Embryonic facial prominence (tissue), 1 donor: ENCODE measurements at regions not wholly inside any gene's neighbourhood (a gene's known extent, or its start where the extent isn't known, plus 50 kb on each side); places are given as distances from the start of the nearest gene placed in this dataset.

Experiments used
- DNase-seq: peaks from one replicate; pipeline ENCODE4 v3.0.0-alpha.2; 2016; ENCODE audit errors: extremely low spot score

DNA sequence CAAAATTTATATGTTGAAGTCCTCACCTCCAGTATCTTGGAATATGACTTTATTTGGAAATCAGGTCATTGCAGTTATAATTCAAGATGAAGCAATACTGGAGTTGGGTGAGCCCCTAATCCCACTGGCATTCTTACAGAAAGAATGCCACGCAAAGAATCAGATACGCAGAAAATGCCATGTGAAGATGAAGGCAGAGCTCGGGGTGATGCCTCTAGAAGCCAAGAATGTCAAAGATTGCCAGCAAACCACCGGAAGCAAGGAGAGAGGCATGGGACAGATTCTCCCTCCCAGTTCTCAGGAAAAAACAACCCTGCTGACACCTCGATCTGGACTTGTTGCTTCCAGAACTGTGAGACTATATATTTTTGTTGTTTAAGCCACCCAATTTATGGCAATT lies 273.4 kb upstream of the CITED2 start:
- no peak for DNase-seq

DNA sequence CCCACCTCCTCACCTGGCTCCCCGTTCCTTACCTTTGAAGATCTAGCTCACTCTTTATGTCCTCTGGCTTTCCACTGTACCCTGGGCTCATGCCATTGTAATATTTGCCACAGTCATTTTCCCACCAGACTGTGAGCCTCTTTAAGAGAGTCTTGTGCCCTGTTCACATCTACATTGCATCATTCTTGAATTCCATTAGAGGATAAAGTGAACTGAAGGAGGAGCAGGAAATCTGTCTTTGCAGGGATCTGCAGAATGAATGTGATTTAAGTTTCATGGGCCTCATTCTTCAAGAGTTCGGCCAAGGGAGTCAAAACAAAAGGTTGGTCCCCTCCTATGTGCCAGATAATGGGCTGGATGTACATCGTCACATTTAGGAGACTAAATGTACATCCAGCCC lies 272.6 kb upstream of the CITED2 start:
- DNase-seq, result no peak

DNA sequence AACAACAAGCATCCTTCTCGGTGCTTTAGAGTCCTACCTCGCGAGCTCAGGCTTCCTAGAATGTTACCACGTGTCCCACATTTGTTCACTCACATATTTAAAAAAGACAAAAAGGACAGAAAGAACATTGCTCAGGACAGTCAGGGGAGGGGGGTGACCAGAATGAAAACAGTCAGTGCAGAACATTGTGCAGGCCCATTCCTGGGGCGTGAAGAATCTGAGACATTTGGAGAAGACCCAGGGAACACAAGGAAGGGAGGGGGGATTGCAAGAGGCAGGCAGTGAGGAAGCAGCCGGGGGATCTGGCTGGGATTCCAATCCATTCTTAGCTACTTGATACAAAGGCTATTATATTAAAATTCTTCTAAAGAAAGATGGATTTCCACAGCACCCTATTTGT lies 270.4 kb upstream of the CITED2 start:
- no peak for DNase-seq

DNA sequence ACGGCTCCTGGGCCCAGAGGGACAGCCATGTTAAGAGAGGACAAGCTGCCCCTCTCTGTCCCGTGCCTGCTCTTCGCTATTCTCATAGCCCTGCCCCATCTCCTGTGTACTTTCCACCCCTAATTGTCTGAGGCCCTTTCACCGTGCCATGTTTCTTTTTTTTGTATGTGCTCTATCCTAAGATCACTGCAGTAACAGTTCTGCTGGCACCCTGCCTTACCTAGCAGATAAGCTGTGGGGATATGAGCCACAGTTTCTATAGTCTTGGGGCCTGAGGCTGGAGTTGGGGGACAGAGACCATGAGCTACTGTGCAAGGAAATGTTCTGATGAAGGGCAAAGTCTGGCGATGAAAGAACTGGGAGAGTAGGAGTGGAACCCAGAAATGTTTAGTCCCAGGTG lies 269.5 kb upstream of the CITED2 start:
- DNase-seq, result no peak

DNA sequence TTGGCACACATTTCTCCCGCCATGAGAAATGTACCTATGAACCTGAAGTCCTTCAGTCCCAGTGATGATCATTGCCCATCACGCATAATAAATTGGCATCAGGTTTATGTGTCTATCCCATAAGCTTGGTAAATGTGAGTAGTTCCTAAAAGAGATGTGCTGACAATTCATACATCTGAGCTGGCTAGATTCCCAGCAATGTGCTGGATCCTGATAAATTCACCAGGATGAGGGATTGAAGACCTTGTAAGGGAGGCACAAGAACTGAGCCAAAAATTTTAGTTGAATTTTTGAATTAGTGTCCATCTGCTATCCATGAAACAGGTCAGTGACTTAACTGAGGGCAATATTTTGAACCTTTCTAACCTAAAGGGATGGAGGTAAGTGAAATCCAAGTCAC lies 267.9 kb upstream of the CITED2 start:
- DNase-seq, result no peak

DNA sequence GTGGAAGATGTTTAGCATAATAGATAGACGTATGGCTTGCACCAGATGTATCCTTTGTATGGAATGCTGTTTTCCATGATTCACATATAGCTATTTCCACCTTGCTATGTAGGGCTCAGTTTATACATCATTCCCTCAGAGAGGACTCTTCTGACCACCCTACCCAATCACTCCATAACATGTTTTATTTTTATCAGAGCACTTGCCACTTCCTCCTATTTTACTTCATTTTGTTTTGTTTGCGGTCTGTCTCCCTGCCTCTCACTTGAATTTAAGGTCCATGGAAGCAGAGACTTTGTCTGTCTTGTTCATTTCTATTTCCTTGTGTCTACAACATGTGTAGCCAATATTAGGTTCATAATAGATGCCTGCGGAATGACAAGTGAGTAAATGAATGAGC lies 266.9 kb upstream of the CITED2 start:
- no peak for DNase-seq

DNA sequence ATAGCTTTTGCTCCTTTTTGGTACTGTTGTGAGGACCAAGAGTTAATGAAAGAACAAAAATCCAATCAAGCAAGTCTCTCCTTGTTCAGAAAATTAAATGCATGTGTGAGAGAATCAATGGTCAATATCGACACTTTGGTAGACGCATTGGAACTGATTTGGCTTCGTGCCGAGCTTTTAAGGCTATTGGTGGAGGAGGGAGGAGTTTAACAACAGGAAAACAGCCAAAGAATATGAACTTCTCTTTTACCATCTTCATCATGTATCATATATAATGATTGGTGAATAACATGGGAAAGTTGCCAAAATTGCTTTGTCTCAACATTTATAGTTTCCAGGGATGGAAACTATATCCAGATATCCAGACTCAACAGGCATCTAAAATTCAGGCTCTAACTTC lies 266.5 kb upstream of the CITED2 start:
- no peak for DNase-seq

DNA sequence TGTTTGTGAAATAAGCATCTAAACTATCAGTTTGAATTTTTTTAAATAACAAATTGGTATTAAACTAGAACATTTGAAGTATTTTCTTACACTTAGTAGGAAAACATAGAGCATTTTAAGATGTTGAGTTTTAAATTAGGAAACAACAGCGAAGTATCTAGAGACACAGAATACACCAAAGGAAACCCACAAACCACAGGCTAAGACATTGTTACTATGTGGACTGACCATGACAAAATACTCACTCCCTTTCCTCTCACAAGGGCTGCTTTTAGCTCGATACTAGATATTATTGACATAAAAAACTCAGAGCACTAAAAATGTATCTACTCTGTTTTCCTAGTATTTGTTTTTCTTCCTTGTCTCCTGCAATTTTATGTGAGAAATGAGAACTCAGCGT lies 266.0 kb upstream of the CITED2 start:
- no peak for DNase-seq

DNA sequence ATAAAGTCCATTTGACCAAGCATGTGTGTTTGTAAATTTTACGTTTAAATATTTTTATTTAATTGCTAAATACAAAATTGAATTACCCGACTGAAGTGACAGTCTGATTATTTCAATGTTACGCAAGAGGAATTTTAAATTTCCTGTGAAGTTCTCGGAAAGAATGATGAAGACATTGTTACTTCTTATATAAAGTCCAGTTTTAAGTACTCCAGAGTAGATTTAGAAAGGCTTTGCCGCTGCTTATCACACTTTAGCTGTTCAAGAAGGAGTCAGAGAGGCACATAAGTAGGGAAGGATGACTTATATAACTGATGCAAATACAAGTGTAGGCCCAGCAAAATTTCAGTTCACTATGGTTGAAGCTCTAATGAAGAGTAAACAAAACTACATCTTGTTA lies 265.1 kb upstream of the CITED2 start:
- DNase-seq, result no peak

DNA sequence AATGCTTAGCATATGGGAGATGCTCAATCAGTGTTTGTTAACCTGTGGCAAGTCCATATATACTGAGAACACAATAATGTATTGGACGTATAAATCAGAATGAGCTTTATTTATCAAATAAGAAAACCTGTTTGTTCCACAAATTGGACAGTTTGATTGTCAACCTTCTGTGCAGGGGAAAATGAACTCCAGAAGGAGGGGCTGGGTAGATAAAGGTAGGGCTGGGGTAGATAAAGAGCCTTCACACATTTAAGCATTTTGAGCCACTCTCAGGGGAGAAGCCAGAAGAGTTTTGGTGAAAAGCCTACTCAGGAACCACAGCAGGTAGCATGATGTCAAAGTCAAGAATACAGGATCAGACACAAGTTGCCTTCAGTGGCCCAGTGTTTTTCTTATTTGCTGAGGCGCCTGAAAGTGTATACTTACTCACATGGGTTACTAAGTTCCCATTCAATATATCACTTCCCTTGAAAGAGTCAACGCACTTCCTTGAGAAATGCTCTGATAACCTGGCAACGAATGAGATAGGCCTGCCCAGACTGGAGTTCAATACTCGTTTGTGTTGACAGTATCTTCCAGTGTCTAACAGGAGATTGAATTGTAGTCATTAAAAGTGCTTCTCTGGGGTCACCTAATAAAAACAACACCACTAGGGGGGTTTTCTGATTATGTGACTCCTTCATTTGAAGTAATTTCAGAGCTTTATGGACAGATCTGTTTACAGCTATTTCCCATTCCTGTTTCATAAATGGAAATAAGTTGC lies 263.9 kb upstream of the CITED2 start:
- no peak for DNase-seq

DNA sequence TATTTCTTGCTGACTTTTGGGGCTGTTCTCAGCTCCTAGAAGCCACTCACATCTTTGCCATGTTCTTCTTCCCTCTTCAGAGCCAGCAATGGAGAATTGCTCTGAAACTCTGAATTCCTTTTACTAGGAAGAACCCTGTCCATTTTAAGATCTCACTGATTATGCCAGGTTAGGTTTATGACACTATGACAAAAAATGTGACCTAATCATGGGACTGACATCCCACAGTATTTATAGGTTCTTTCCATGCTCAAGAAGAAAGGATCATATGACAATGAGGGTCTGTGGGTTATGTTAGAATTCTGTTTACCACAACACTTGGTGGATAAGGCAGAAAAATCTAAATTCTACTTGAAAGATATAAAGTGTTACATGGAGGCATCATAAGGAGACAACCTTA lies 263.3 kb upstream of the CITED2 start:
- no peak for DNase-seq

DNA sequence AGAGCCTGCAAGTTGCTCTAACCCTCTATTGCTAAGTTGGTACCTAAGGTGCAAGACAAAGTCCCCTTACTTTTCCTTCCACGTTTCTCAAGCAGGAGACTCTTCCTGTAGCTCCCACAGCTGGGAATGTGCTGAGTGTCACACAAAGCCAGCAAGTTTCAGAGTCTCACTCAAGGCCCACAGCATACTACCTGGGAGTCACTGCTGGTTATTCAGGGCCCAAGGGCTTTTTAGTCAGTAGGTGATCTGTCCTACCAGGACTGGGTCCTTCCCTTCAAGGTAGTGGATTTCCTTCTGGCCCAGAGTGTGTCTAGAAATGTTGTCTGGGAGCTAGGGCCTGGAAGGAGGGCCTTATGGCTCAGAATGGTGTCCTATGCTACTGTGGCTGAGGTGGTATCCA lies 261.9 kb upstream of the CITED2 start:
- no peak for DNase-seq

DNA sequence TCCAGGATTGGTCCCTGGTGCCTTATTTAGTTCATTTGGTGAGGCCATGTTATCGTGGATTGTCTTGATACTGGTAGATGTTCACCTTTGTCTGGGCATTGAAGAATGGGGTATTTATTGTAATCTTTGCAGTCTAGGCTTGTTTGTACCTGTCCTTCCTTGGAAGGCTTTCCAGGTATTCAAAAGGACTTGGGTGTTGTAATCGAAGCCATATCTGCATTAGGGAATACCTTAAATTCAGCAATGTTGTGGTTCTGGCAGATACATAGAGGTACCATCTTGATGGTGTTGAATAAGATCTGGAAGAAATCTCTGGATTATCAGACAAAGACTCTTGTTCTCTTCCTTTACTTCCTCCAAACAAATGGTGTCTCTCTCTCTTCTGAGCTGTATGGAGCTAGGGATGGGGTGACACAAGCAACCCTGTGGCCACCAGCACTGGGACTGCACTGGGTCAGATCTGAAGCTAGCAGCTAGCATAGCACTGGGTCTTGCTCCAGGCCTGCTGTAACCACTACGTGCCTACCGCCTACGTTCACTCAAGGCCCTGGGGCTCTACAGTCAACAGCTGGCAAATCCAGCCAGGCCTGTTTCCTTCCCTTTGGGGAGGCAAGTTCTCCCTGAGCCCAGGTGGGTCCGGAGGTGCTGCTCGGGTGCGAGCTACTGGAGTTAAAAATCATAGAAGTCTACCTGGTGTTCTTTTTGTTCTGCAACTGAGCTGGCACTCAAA lies 261.1 kb upstream of the CITED2 start:
- no peak for DNase-seq

DNA sequence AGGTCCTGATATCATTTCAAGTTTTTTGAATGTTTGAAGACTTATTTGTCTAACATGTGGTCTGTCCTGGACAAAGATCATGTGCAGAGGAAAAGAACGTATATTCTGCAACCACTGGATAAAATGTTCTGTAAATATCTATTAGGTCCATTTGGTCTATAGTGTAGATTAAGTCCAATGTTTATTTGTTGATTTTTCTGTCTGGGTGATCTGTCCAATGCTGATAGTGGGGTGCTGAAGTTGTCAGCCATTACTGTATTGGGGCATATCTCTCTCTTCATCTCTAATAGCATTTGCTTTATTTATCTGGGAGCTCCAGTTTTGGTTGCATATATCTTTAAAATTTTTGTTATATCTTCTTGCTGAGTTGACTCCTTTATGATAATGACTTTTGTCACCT lies 258.4 kb upstream of the CITED2 start:
- DNase-seq, result no peak

DNA sequence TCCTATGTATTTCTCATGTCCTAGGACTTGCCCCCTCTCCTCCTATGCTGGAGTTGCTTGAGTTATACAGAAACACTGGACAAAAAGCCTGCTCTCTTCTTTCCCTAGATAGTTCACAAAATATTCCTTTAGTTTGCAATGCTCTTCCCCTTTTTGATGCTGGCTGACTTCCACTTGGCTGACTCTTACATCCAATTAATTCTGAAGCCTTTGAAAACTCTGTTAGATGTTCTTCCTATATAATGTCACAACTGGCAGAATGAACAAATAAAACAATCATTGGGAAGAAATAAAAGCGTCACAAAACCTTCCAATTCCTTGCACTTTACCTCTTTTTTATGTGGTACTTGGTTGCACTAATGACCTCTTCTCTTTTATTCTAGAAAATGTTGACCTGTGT lies 253.8 kb upstream of the CITED2 start:
- DNase-seq, result no peak

DNA sequence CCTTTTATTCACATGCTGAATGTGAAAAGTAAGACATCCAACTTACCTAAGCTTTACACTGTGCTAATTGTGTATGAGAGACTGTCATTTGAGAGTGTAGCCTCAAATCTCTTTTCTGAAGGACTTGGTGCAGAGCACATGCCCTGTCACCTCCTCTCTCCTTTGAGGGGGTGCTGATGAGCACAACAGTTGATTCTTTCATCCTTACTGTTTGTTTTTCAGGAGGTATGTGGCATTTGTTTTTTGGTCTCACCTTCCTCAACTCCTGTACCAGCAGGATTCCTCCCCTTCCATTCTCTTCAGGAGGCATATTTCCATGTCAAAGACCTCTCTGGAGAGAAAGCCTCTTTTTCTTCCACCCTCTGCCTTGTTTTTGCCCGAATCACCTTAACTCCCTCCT lies 252.6 kb upstream of the CITED2 start:
- no peak for DNase-seq

DNA sequence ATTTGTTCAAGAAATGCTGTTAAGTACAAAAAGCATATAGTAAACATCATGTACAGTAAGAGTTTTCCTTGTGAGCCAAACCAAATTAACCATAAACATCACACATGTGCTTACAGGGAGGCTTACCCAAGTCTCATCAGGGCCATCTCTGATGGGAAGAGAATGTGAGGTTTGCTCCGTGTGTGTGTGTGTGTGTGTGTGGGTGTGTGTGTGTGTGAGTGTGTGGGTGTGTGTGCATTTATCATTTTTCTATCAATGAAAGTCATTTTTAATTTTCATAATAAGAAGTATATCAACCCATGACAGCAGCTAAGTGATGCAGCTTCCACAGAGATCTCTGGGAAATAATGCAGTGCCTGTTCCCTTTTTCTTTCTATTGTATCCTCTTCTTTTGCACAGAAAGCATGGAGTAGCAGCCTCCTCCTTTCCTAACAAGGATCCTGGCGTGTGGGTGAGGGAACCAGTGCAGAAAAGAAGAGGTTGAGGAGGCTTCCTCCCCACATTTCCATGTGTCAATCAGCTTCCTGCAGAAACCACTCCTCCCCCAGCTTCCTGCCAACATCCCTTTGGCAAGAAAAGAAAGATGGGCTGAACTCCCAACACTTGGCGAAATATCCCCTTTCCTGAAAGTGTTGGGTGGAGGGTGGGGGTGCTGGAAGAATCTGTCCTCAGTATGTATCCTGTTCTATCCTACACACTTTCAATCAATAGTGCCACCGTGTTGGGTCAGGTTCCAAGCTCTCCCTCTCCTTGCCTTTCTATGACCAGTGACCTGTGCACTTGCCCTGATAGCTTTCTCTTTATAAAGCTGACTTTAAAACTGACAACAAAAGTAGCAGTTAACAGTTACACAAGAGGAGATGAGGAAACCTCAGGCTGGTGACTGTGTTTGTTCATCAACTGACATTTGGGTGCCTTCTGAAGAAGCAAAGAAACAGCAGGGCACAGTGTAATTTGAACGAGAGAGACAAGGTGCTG lies 251.8 kb upstream of the CITED2 start:
- DNase-seq, result no peak

DNA sequence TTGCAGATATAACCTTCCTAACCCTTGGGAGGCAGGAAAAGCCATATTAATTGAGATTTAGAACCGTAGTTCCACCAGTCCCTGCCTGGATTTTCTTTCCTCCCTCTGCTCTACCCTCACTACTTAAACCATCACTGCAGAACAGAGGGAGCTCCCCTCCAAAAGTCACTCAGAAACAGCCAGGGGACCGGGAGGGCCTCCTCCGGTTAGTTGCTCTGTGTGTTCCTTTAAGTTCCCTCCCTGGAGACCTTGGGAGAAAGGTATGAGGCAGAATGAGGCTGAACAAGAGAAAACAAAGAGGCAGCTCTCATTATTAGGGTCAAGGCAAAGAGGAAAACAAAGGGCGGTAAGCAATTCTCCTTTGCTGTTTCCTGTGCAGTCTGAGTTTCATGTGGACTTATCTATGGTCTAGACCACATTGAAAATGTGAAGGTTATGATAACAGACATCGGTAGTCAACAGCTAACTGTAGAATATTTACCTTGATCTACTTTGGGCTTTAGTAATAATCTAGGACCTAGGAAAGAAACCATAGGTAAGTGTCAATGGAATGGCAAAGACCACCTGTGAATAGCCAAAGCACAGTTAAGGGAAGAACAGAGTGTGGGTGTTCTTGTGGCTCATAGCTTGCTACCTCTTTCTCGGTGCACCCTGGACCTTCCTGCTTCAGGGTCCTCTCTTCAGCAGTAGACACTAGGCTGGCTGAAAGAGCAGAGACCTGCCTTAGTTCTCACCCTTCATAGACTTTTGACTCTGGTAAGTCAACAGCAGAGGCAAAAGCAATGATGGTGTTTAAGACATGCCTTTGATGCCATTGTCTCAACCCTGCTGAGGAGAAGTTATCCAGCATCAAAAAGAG lies 250.9 kb upstream of the CITED2 start:
- DNase-seq, result no peak

DNA sequence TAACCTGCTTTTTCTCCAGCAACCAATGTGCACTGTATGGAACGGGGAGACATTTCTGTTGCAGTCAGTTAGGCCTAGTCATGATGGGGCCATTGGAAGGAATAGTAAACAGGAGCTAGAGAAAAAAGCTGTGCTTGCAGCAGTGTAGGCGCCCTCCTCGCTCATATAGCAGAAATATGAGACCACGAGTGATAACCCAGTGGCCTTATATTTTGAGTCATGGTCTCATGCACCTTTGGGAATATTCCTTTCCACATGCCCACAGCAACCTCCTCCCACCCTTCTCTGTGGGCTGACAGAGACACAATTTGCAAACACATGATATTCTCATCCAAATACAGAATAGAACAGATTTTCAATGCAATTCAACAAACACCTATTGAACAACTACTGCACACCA lies 248.9 kb upstream of the CITED2 start:
- DNase-seq, result no peak

DNA sequence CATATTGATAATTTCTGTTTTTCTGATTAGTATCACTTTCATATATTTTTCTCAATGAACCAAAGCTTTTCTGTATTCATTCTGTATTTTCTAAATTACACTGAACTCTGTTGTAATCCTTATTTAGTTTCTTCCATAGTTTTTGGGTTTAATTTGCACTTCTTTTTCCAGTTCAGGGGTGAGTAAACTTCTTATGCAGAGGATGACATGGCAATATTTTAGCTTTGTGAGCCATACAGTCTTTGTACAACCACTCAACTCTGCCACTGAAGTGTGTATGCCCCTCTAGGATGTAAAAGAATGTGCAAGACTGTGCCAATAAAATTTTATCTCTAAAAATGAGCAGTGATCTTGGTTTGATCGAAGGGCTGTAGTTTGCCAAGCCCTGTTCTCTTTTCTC lies 239.0 kb upstream of the CITED2 start:
- DNase-seq, result no peak

DNA sequence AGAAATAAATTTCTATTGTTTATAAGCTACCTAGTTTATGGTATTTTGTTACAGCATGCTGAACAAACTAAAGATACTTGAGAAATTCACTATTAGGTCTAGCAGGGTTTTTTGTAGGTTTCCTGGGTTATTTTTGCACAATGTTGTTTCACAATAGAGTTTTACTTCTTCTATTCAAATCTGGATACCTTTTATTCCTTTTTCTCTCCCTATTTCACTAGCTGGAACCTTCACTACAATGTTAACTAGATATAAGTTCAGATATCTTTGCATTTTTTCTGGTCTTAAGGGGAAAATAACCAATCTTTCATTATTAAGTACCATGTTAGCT lies 237.7 kb upstream of the CITED2 start:
- no peak for DNase-seq
